ENCODE measurements at regions not wholly inside any gene's neighbourhood (a gene's known extent, or its start where the extent isn't known, plus 50 kb on each side); places are given as distances from the start of the nearest gene placed in this dataset.

GRCh38 chr5:30878296-30878695 lies 315.2 kb upstream of the CDH6 start:
- H3K27me3 Mint-ChIP-seq (ENCODE audit: insufficient read depth, low read depth, poor library complexity): no peaks in the 10 kb centered on the region
- Histone ChIP-seq H2AFZ (no peak overlapping the region), H3K4me3 (no peak overlapping the region), H3K4me2 (no peak overlapping the region), H3K9me2 (ENCODE audit: insufficient read depth) (0 out of 2 replicates have a peak, but pooled peaks cover 9% of the 10 kb centered on the region), H3F3A (replicated peaks; ENCODE audit: low read depth) (no peaks in the 10 kb centered on the region), H3K4me1 (ENCODE audit: insufficient read depth) (no peaks in the 10 kb centered on the region), H3K27me3 (ENCODE audit: insufficient read depth) (no peaks in the 10 kb centered on the region), H3K27ac (ENCODE audit: low read depth) (no peak overlapping the region), H3K36me3 (ENCODE audit: insufficient read depth) (no peaks in the 10 kb centered on the region), H3K79me2 (replicated peaks; ENCODE audit: insufficient read depth) (no peaks in the 10 kb centered on the region), H4K20me1 (replicated peaks; ENCODE audit: insufficient read depth) (no peaks in the 10 kb centered on the region)
- DNase-seq (ENCODE audit: low spot score) (no peak), ATAC-seq (no peak)
- H3K36me3 Mint-ChIP-seq (ENCODE audit: low read depth): no peaks in the 10 kb centered on the region
- no peaks in the 10 kb centered on the region for H3K9me3 Mint-ChIP-seq
- no peaks in the 10 kb centered on the region for H3K4me1 Mint-ChIP-seq
- no peak overlapping the region for H3K27ac Mint-ChIP-seq
- TF ChIP-seq STAT1 (IDR thresholded peaks at IDR 0.05; ENCODE audit: unreplicated experiment) (no peak), CREB1 (CRISPR knock-in tag; IDR thresholded peaks at IDR 0.05; ENCODE audit: low read depth) (no peak), EZH2 (IDR thresholded peaks at IDR 0.05; ENCODE audit: low read depth, unreplicated experiment) (no peak), REST (IDR thresholded peaks at IDR 0.05; ENCODE audit: unreplicated experiment) (no peak), NANOG (IDR thresholded peaks at IDR 0.05; ENCODE audit: borderline replicate concordance) (no peak), ETS1 (IDR thresholded peaks at IDR 0.05) (no peak), ZNF114 (CRISPR knock-in tag; IDR thresholded peaks at IDR 0.05) (no peak), EZH2phosphoT487 (IDR thresholded peaks at IDR 0.05; ENCODE audit: unreplicated experiment) (no peak), ZNF462 (CRISPR knock-in tag; IDR thresholded peaks at IDR 0.05) (no peak), JUNB (IDR thresholded peaks at IDR 0.05; ENCODE audit: unreplicated experiment) (no peak), POLR2AphosphoS5 (IDR thresholded peaks at IDR 0.05; ENCODE audit: low read depth) (no peak), CTCF (conservative IDR thresholded peaks at IDR 0.05; ENCODE audit: low read depth in 2 of 2) (no peak), ZNF331 (CRISPR knock-in tag; IDR thresholded peaks at IDR 0.05; ENCODE audit: low read depth) (no peak)
- no peak overlapping the region for H3K4me3 Mint-ChIP-seq

All from GM23338 (cell line).